IPS-11a (cell line): ENCODE measurements at regions not wholly inside any gene's neighbourhood (a gene's known extent, or its start where the extent isn't known, plus 50 kb on each side); places are given as distances from the start of the nearest gene placed in this dataset.

ENCODE experiments used
- H3K4me3 ChIP-seq: one replicate; pipeline ENCODE4 v1.5.1; 2013; ENCODE audit warnings: low read depth, low read length, control low read depth

- no peak overlapping the region for H3K4me3 ChIP-seq
Observed at GRCh38 chr6:169883316-169883715, 131.9 kb downstream of the ERMARD start.

GRCh38 chr6:169881976-169882375 lies 130.6 kb downstream of the ERMARD start:
- H3K4me3 ChIP-seq: no peak overlapping the region

- no peak overlapping the region for H3K4me3 ChIP-seq
Observed at GRCh38 chr6:169881398-169881797, 130.0 kb downstream of the ERMARD start.

- H3K4me3 ChIP-seq: no peak overlapping the region
Observed at GRCh38 chr6:169880516-169880915, 129.1 kb downstream of the ERMARD start.

- no peak overlapping the region for H3K4me3 ChIP-seq
Observed at GRCh38 chr6:169869301-169869700, 117.9 kb downstream of the ERMARD start.

GRCh38 chr6:169868458-169868857 lies 117.0 kb downstream of the ERMARD start:
- no peak overlapping the region for H3K4me3 ChIP-seq

GRCh38 chr6:169867751-169868191 lies 116.3 kb downstream of the ERMARD start:
- H3K4me3 ChIP-seq: no peak overlapping the region

- H3K4me3 ChIP-seq: no peak overlapping the region
Observed at GRCh38 chr6:169866668-169867521, 115.5 kb downstream of the ERMARD start.

- H3K4me3 ChIP-seq: no peak overlapping the region
Observed at GRCh38 chr6:169866140-169866534, 114.7 kb downstream of the ERMARD start.

GRCh38 chr6:169865346-169866139 lies 114.1 kb downstream of the ERMARD start:
- H3K4me3 ChIP-seq: no peak overlapping the region

- no peak overlapping the region for H3K4me3 ChIP-seq
Observed at GRCh38 chr6:169864148-169865020, 113.0 kb downstream of the ERMARD start.

- no peak overlapping the region for H3K4me3 ChIP-seq
Observed at GRCh38 chr6:169863710-169864109, 112.3 kb downstream of the ERMARD start.

GRCh38 chr6:169862892-169863525 lies 111.6 kb downstream of the ERMARD start:
- no peak overlapping the region for H3K4me3 ChIP-seq

- no peak overlapping the region for H3K4me3 ChIP-seq
Observed at GRCh38 chr6:169862043-169862891, 110.8 kb downstream of the ERMARD start.

- H3K4me3 ChIP-seq: no peak overlapping the region
Observed at GRCh38 chr6:169861431-169862042, 110.1 kb downstream of the ERMARD start.

- H3K4me3 ChIP-seq: no peak overlapping the region
Observed at GRCh38 chr6:169859978-169860703, 108.7 kb downstream of the ERMARD start.

GRCh38 chr6:169859401-169859977 lies 108.1 kb downstream of the ERMARD start:
- no peak overlapping the region for H3K4me3 ChIP-seq

- H3K4me3 ChIP-seq: no peak overlapping the region
Observed at GRCh38 chr6:169858935-169859351, 107.5 kb downstream of the ERMARD start.
